Adrenal gland (tissue), 9 donors: ENCODE measurements at regions not wholly inside any gene's neighbourhood (a gene's known extent, or its start where the extent isn't known, plus 50 kb on each side); places are given as distances from the start of the nearest gene placed in this dataset.
"Not testable (repeated sequence)": the region's sequence is repeated elsewhere in the genome, so short reads cannot be mapped to it uniquely, and the experiment has no call there.

ENCODE experiments used
- DNase-seq, 7 donors: peaks; one replicate each; pipeline ENCODE4 v3.0.0-alpha.2; 2019 to 2020
- H3K27ac ChIP-seq, 5 donors: fragments of 200-600 bp; sonication (generic) in 4 of 5; 1 replicate in 3 of 5; 2 replicates in 2 of 5; pipeline versions ENCODE4 v1.5.1 to v1.8.0; 2016 to 2020; ENCODE audit warnings: mild to moderate bottlenecking in 1 of 5
- H3K27me3 ChIP-seq: fragments of 200-600 bp; 2 replicates; pipeline ENCODE4 v1.8.0; 2021
- H3K36me3 ChIP-seq, 2 donors: fragments of 200-600 bp; replicated peaks in 1 of 2; 1 replicate in 1 of 2; 2 replicates in 1 of 2; pipeline versions ENCODE4 v1.5.1 to v1.8.0; 2018 to 2022
- H3K4me1 ChIP-seq, 2 donors: fragments of 200-600 bp; replicated peaks in 1 of 2; 1 replicate in 1 of 2; 2 replicates in 1 of 2; pipeline versions ENCODE4 v1.5.1 to v1.8.0; 2018 to 2021
- H3K4me3 ChIP-seq, 4 donors: fragments of 200-600 bp; sonication (generic) in 3 of 4; one replicate each; pipeline ENCODE4 v1.5.1; 2016 to 2018
- H3K9me3 ChIP-seq, 3 donors: fragments of 200-600 bp; sonication (generic) in 1 of 3; replicated peaks in 1 of 3; 1 replicate in 2 of 3; 2 replicates in 1 of 3; pipeline versions ENCODE4 v1.5.1 to v1.8.0; 2016 to 2021
- CTCF ChIP-seq, 6 experiments: fragments of 450-650 bp in 4 of 6; fragments of 200-600 bp in 2 of 6; sonication (generic) in 1 of 6; IDR thresholded peaks; 1 replicate in 5 of 6; 2 replicates in 1 of 6; pipeline versions ENCODE4 v1.5.1 to v1.8.0; 2016 to 2021; ENCODE audit warnings: antibody characterized with exemption in 6 of 6, mild to moderate bottlenecking in 2 of 6, moderate library complexity in 1 of 6
- POLR2A ChIP-seq, 2 donors: fragments of 450-650 bp; IDR thresholded peaks; one replicate each; pipeline ENCODE4 v1.6.1; 2017; ENCODE audit warnings: antibody characterized with exemption in 2 of 2, mild to moderate bottlenecking in 2 of 2, moderate library complexity in 1 of 2
- WGBS, 4 donors: extraction: QIAGEN DNeasy Blood & Tissue Kit in 2 of 4; methylation state at CpG; one replicate each; pipeline versions ENCODE4 v1.1.5 to v1.1.7; 2013 to 2017; 5-methylcytosine and 5-hydroxymethylcytosine counted together
- intact Hi-C, 2 donors: fragments of 100-400 bp; cut with DNase I; formaldehyde crosslinking; loops; one replicate each; pipeline versions ENCODE4 v1.14.1 to v1.15.0; 2022 to 2023
- donor health status: healthy with polysubstance abuse.
- donor health status: Bipolar disorder and iron deficiency.
- donor health status: DM: yes; HTN: yes; CAD: no.
- donor health status: DM: no; HTN: no; CAD: no.
- donor health status: DM: no; HTN: no; CAD: no.

GRCh38 chr3:90076136-90076535, 968.7 kb downstream of the EPHA3 start:
- TF ChIP-seq CTCF (IDR thresholded peaks at IDR 0.05) (no peak), POLR2A (IDR thresholded peaks at IDR 0.05) (no peak)
- no peak overlapping the region for H3K4me3 ChIP-seq
- no peaks in the 10 kb centered on the region for H3K4me1 ChIP-seq
- H3K9me3 ChIP-seq: no peaks in the 10 kb centered on the region
- H3K27ac ChIP-seq: no peak overlapping the region
- intact Hi-C loops: no loop called here
- no peaks in the 10 kb centered on the region for H3K27me3 ChIP-seq
- no peaks in the 10 kb centered on the region for H3K36me3 ChIP-seq
- no peak for DNase-seq

- Histone ChIP-seq H3K9me3 (no peaks in the 10 kb centered on the region), H3K27me3 (no peaks in the 10 kb centered on the region), H3K36me3 (no peaks in the 10 kb centered on the region), H3K4me1 (no peaks in the 10 kb centered on the region), H3K4me3 (no peak overlapping the region), H3K27ac (no peak overlapping the region)
- WGBS, 4 donors: 56 to 69% (median 66%) methylated on average over 1 of the region's 1 CpG
- TF ChIP-seq CTCF (IDR thresholded peaks at IDR 0.05) (no peak), POLR2A (IDR thresholded peaks at IDR 0.05) (no peak)
- no peak for DNase-seq
- intact Hi-C loops: no loop called here
Observed at GRCh38 chr3:90080988-90081387, 973.6 kb downstream of the EPHA3 start.

- H3K36me3 ChIP-seq, H3K27ac ChIP-seq, intact Hi-C loops, H3K4me1 ChIP-seq, H3K9me3 ChIP-seq, H3K4me3 ChIP-seq, H3K27me3 ChIP-seq, DNase-seq: not testable (repeated sequence)
- WGBS, 4 donors: 74 to 80% (median 78%) methylated on average over 8 of the region's 8 CpGs
Observed at GRCh38 chr3:90086297-90086696, 978.9 kb downstream of the EPHA3 start.

GRCh38 chr3:90087703-90088102, 980.3 kb downstream of the EPHA3 start:
- no peak for DNase-seq
- intact Hi-C loops: no loop called here
- Histone ChIP-seq H3K4me3 (no peak overlapping the region), H3K4me1 (no peaks in the 10 kb centered on the region), H3K36me3 (no peaks in the 10 kb centered on the region), H3K27ac (no peak overlapping the region), H3K9me3 (no peaks in the 10 kb centered on the region), H3K27me3 (no peaks in the 10 kb centered on the region)
- TF ChIP-seq CTCF (IDR thresholded peaks at IDR 0.05): no peak
- TF ChIP-seq POLR2A (IDR thresholded peaks at IDR 0.05): no peak
- WGBS, 4 donors: 87 to 97% (median 89%) methylated on average over 2 of the region's 2 CpGs

GRCh38 chr3:90091549-90091948, 984.1 kb downstream of the EPHA3 start:
- 14 to 28% (median 15%) methylated on average over 2 of the region's 2 CpGs for WGBS, 4 donors
- H3K27me3 ChIP-seq: no peaks in the 10 kb centered on the region
- H3K27ac ChIP-seq: no peak overlapping the region
- H3K4me3 ChIP-seq: no peak overlapping the region
- H3K4me1 ChIP-seq: no peaks in the 10 kb centered on the region
- intact Hi-C loops: no loop called here
- H3K9me3 ChIP-seq: no peaks in the 10 kb centered on the region
- no peaks in the 10 kb centered on the region for H3K36me3 ChIP-seq
- peak in 2 of 7 donors; percentile 1 to 12 for DNase-seq
- TF ChIP-seq CTCF (IDR thresholded peaks at IDR 0.05) (peak in 4 of 6 experiments; percentile 22 to 46 (median 29)), POLR2A (IDR thresholded peaks at IDR 0.05) (no peak)
